Activated B cell treated with CpG ODN at 0.5 μM for 24 hours (primary cell): ENCODE measurements at regions not wholly inside any gene's neighbourhood (a gene's known extent, or its start where the extent isn't known, plus 50 kb on each side); places are given as distances from the start of the nearest gene placed in this dataset.
"Not testable (repeated sequence)": the region's sequence is repeated elsewhere in the genome, so short reads cannot be mapped to it uniquely, and the experiment has no call there.

Experiments used
- ATAC-seq: fragments of 200-7000 bp; cut with Tn5 transposase; one replicate; pipeline ENCODE4 v1.10.0; 2021; ENCODE audit warnings: low read depth, mild to moderate bottlenecking, moderate library complexity
- CTCF ChIA-PET: fragments of 350-600 bp; sonication (Branson Sonifier 250); formaldehyde crosslinking; loops from one replicate; lab custom pipeline; 2021; ENCODE audit warnings: antibody characterized with exemption; lab: Charles Lee
- POLR2A ChIA-PET: fragments of 350-600 bp; sonication (Branson Sonifier 250); formaldehyde crosslinking; loops from one replicate; lab custom pipeline; 2021; ENCODE audit warnings: antibody characterized with exemption; lab: Charles Lee
- DNase-seq: peaks from one replicate; pipeline ENCODE4 v3.0.0; 2022
- H3K27ac Mint-ChIP-seq: one replicate; pipeline ENCODE4 v1.8.0; 2020; ENCODE audit warnings: mixed read lengths
- H3K27me3 Mint-ChIP-seq: one replicate; pipeline ENCODE4 v1.8.0; 2021; ENCODE audit warnings: mixed read lengths
- H3K36me3 Mint-ChIP-seq: one replicate; pipeline ENCODE4 v1.8.0; 2021; ENCODE audit warnings: low read depth, mixed read lengths
- H3K4me1 Mint-ChIP-seq: one replicate; pipeline ENCODE4 v1.8.0; 2021; ENCODE audit warnings: mixed read lengths
- H3K4me3 Mint-ChIP-seq: one replicate; pipeline ENCODE4 v1.8.0; 2020; ENCODE audit warnings: mild to moderate bottlenecking, mixed read lengths
- H3K9me3 Mint-ChIP-seq: one replicate; pipeline ENCODE4 v1.8.0; 2020; ENCODE audit warnings: mixed read lengths
- CTCF ChIP-seq: fragments of 200-600 bp; IDR thresholded peaks from one replicate; pipeline ENCODE4 v1.8.0; 2022; ENCODE audit warnings: antibody characterized with exemption, mild to moderate bottlenecking
- intact Hi-C: fragments of 100-400 bp; cut with micrococcal nuclease; formaldehyde crosslinking; loops from one replicate; pipeline ENCODE4 v1.15.1; 2024

- TF ChIP-seq CTCF, result no peak
- ChIA-PET CTCF (no interaction called here), POLR2A (no interaction called here)
- H3K27me3 Mint-ChIP-seq, result no peaks in the 10 kb centered on the region
- no peak overlapping the region for H3K27ac Mint-ChIP-seq
- no peaks in the 10 kb centered on the region for H3K36me3 Mint-ChIP-seq
- peaks cover 7% of the 10 kb centered on the region for H3K9me3 Mint-ChIP-seq
- intact Hi-C loops, result no loop called here
- H3K4me3 Mint-ChIP-seq, result no peak overlapping the region
- no peak for DNase-seq
- H3K4me1 Mint-ChIP-seq, result no peaks in the 10 kb centered on the region
- no peak for ATAC-seq
Measured at GRCh38 chr18:39208729-39209128, 1643.1 kb upstream of the CELF4 start.

GRCh38 chr18:39208190-39208589, 1642.6 kb upstream of the CELF4 start:
- ChIA-PET POLR2A (no interaction called here), CTCF (interaction anchor here (0.7 kb wide), 1 partner anchor 73 kb away, joined by 3 read pairs; no protein-coding TSS in a partner anchor)
- Mint-ChIP-seq H3K9me3 (peaks cover 7% of the 10 kb centered on the region), H3K27ac (no peak overlapping the region), H3K36me3 (no peaks in the 10 kb centered on the region), H3K27me3 (no peaks in the 10 kb centered on the region), H3K4me1 (no peaks in the 10 kb centered on the region), H3K4me3 (no peak overlapping the region)
- no peak for TF ChIP-seq CTCF
- ATAC-seq (no peak), DNase-seq (no peak)
- intact Hi-C loops, result no loop called here

- ATAC-seq, CTCF ChIA-PET, POLR2A ChIA-PET, H3K27me3 Mint-ChIP-seq, H3K4me3 Mint-ChIP-seq, H3K9me3 Mint-ChIP-seq, intact Hi-C loops, H3K36me3 Mint-ChIP-seq, H3K4me1 Mint-ChIP-seq, DNase-seq, H3K27ac Mint-ChIP-seq: not testable (repeated sequence)
Measured at GRCh38 chr18:39206398-39207103, 1641.0 kb upstream of the CELF4 start.

- POLR2A ChIA-PET, result no interaction called here
- CTCF ChIA-PET, result no interaction called here
- H3K27me3 Mint-ChIP-seq, result no peaks in the 10 kb centered on the region
- H3K27ac Mint-ChIP-seq, result no peak overlapping the region
- no peak overlapping the region for H3K4me3 Mint-ChIP-seq
- no peaks in the 10 kb centered on the region for H3K36me3 Mint-ChIP-seq
- no peaks in the 10 kb centered on the region for H3K4me1 Mint-ChIP-seq
- H3K9me3 Mint-ChIP-seq, result peaks cover 3% of the 10 kb centered on the region
- ATAC-seq, result no peak
- intact Hi-C loops, result no loop called here
- no peak for DNase-seq
- TF ChIP-seq CTCF, result no peak
Measured at GRCh38 chr18:39205565-39206195, 1640.1 kb upstream of the CELF4 start.

- H3K36me3 Mint-ChIP-seq, result no peaks in the 10 kb centered on the region
- H3K9me3 Mint-ChIP-seq, result no peaks in the 10 kb centered on the region
- ChIA-PET CTCF (no interaction called here), POLR2A (no interaction called here)
- no peak overlapping the region for H3K4me3 Mint-ChIP-seq
- H3K27me3 Mint-ChIP-seq, result no peaks in the 10 kb centered on the region
- intact Hi-C loops, result no loop called here
- ATAC-seq (no peak), DNase-seq (no peak)
- no peaks in the 10 kb centered on the region for H3K4me1 Mint-ChIP-seq
- TF ChIP-seq CTCF, result no peak
- no peak overlapping the region for H3K27ac Mint-ChIP-seq
Measured at GRCh38 chr18:39200153-39200552, 1634.6 kb upstream of the CELF4 start.
